ENCODE measurements at regions not wholly inside any gene's neighbourhood (a gene's known extent, or its start where the extent isn't known, plus 50 kb on each side); places are given as distances from the start of the nearest gene placed in this dataset.

GRCh38 chr1:29855561-29856160 lies 619.3 kb downstream of the PTPRU start:
- TF ChIP-seq, protein P1, sequence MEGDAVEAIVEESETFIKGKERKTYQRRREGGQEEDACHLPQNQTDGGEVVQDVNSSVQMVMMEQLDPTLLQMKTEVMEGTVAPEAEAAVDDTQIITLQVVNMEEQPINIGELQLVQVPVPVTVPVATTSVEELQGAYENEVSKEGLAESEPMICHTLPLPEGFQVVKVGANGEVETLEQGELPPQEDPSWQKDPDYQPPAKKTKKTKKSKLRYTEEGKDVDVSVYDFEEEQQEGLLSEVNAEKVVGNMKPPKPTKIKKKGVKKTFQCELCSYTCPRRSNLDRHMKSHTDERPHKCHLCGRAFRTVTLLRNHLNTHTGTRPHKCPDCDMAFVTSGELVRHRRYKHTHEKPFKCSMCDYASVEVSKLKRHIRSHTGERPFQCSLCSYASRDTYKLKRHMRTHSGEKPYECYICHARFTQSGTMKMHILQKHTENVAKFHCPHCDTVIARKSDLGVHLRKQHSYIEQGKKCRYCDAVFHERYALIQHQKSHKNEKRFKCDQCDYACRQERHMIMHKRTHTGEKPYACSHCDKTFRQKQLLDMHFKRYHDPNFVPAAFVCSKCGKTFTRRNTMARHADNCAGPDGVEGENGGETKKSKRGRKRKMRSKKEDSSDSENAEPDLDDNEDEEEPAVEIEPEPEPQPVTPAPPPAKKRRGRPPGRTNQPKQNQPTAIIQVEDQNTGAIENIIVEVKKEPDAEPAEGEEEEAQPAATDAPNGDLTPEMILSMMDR (IDR thresholded peaks at IDR 0.05): no peak
- no peak overlapping the region for H3K4me3 ChIP-seq
- peaks cover 0 to 57% of the 10 kb centered on the region in 2 donors for H3K27me3 ChIP-seq
- H3K9me3 ChIP-seq: peaks cover 0 to under 1% (median 0%) of the 10 kb centered on the region in 3 donors
- no peaks in the 10 kb centered on the region for H3K36me3 ChIP-seq
- H3K27ac ChIP-seq: no peak overlapping the region
- H3K4me1 ChIP-seq: no peaks in the 10 kb centered on the region
- no peak for DNase-seq
- intact Hi-C loops (cut with DNase I; ENCODE audit: low total_unique reads): no loop called here

GRCh38 chr1:29854700-29855276 lies 618.5 kb downstream of the PTPRU start:
- H3K36me3 ChIP-seq: no peaks in the 10 kb centered on the region
- no peaks in the 10 kb centered on the region for H3K9me3 ChIP-seq
- TF ChIP-seq, protein P1 (IDR thresholded peaks at IDR 0.05): no peak
- H3K4me1 ChIP-seq: no peaks in the 10 kb centered on the region
- no peak overlapping the region for H3K27ac ChIP-seq
- H3K4me3 ChIP-seq: no peak overlapping the region
- DNase-seq: no peak
- intact Hi-C loops (cut with DNase I; ENCODE audit: low total_unique reads): no loop called here
- peaks cover 0 to 55% of the 10 kb centered on the region in 2 donors for H3K27me3 ChIP-seq

- Histone ChIP-seq H3K27me3 (peaks cover 0 to 54% of the 10 kb centered on the region in 2 donors), H3K4me1 (no peaks in the 10 kb centered on the region), H3K4me3 (no peak overlapping the region), H3K9me3 (no peaks in the 10 kb centered on the region), H3K27ac (no peak overlapping the region), H3K36me3 (no peaks in the 10 kb centered on the region)
- intact Hi-C loops (cut with DNase I; ENCODE audit: low total_unique reads): no loop called here
- TF ChIP-seq, protein P1 (IDR thresholded peaks at IDR 0.05): no peak
- peak in 1 of 2 donors; percentile 54 for DNase-seq
These were observed 617.5 kb downstream of the PTPRU start for GRCh38 chr1:29853716-29854330.

GRCh38 chr1:29852248-29852647 lies 615.9 kb downstream of the PTPRU start:
- intact Hi-C loops (cut with DNase I; ENCODE audit: low total_unique reads): no loop called here
- Histone ChIP-seq H3K27me3 (peaks cover 0 to 45% of the 10 kb centered on the region in 2 donors), H3K9me3 (no peaks in the 10 kb centered on the region), H3K27ac (no peak overlapping the region), H3K4me3 (no peak overlapping the region), H3K4me1 (no peaks in the 10 kb centered on the region), H3K36me3 (no peaks in the 10 kb centered on the region)
- TF ChIP-seq, protein P1 (IDR thresholded peaks at IDR 0.05): no peak
- DNase-seq: peak in 1 of 2 donors; percentile 24

DNA sequence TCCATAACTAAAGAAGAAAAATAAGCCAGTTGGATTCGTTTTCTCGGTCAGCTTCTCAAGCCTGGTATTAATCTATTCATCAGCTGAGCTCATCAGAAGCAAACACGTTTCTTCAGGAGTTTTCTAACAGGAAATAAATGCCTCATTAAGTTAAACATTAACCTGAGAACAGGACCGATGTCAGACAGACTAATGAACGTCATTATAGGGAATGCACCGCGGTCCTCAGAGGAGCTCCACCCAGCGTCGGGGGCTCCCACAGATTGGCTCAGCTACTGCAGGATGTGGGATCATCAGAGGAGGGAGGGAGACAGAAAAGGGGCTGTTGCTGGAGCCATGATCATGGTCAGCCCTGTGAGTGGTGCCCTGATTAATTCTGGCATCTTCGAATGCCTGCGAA lies 615.4 kb downstream of the PTPRU start:
- no peaks in the 10 kb centered on the region for H3K9me3 ChIP-seq
- TF ChIP-seq, protein P1 (IDR thresholded peaks at IDR 0.05): no peak
- H3K4me1 ChIP-seq: no peaks in the 10 kb centered on the region
- DNase-seq: no peak
- H3K27me3 ChIP-seq: peaks cover 0 to 46% of the 10 kb centered on the region in 2 donors
- H3K27ac ChIP-seq: no peak overlapping the region
- intact Hi-C loops (cut with DNase I; ENCODE audit: low total_unique reads): no loop called here
- no peaks in the 10 kb centered on the region for H3K36me3 ChIP-seq
- no peak overlapping the region for H3K4me3 ChIP-seq

Measured in tibial artery (tissue), 4 donors.